NCI-H146 (cell line): ENCODE measurements at regions not wholly inside any gene's neighbourhood (a gene's known extent, or its start where the extent isn't known, plus 50 kb on each side); places are given as distances from the start of the nearest gene placed in this dataset.

Experiments used
- DNase-seq: peaks from one replicate; lab custom pipeline; 2025; lab: John Stamatoyannopoulos, UW

DNA sequence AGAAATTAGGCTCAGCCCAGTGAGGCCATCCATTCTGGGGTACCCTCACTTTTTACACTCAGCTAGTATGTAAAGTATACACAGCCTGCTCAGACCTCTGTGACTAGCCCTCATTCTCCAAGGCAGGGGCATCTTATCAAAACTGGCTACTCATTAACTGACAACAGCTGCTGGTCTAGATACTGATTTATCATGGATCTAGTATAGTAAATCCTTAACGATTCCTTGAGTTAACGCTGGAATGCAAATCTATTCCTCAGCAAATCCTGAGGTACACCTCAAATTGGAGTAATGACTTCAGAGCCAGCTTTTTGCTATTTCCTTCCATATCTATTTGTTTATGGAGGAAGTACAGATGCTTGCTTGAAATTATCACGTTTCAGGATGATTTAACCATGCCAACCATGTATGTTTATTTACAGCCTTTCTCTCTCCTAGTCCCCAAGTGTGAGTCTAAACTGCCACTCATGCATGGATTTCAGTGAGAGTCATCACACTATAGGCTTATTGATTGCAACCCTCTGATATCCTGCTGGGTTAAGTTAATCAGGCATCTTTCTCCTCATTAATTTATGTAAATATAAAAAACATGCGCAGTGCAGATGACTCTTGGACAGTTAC is 70.2 kb upstream of the DOK6 start:
- peak; percentile 64 for DNase-seq

DNA sequence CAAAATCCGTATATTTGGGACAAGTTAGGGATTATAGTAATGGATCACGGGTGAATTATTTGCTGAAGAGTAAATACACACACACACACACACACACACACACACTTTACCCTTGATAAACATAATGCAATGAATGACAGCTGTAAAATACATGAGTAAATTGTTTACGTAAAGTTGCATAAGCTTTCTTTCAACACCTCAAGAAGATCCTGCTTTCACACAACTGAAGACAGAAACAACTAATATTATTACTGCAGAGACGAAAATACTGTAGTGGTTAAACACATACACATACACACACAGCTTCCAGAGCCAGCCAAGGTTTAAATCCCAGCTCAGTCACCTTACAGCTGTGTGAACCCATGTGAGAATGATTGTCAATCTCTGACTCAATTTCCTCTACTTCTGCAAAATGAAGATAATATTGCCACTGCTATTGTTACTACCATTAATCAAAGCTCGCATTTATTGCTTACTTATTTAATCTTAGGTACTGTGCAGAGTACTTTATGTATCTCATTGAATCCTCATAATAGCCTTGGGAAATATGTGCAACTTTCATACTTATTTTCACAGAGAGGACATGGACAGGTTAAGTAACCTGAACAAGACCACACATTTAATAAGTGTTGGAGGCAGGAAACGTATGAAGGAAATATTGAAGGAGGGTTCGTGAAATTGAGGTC is 50.6 kb upstream of the DOK6 start:
- no peak for DNase-seq
